Keratinocyte (primary cell): ENCODE measurements at regions not wholly inside any gene's neighbourhood (a gene's known extent, or its start where the extent isn't known, plus 50 kb on each side); places are given as distances from the start of the nearest gene placed in this dataset.

Source experiments
- DNase-seq: peaks from one replicate; pipeline ENCODE4 v3.0.0-alpha.2; 2011; ENCODE audit warnings: low read depth, missing footprints, low spot score
- FAIRE-seq: peaks from 2 replicates; lab custom pipeline; 2011; peaks lifted over from hg19 to GRCh38; lab: Jason Lieb, UNC
- H2AFZ ChIP-seq: 2 replicates; pipeline ENCODE4 v1.6.0; 2012; ENCODE audit warnings: low read length, control low read depth, inconsistent platforms; ENCODE audit not compliant: control insufficient read depth
- H3K27ac ChIP-seq: 2 replicates; pipeline ENCODE4 v1.5.1; 2011; ENCODE audit warnings: low read length; ENCODE audit not compliant: control insufficient read depth, insufficient read depth
- H3K27me3 ChIP-seq: 3 replicates; pipeline ENCODE4 v1.6.0; 2011; ENCODE audit warnings: low read length; ENCODE audit not compliant: control insufficient read depth, insufficient read depth; ENCODE audit errors: extremely low read depth
- H3K36me3 ChIP-seq, 2 experiments: 2 replicates in 1 of 2; 3 replicates in 1 of 2; pipeline ENCODE4 v1.5.1; 2011; ENCODE audit warnings: low read length in 2 of 2, mild to moderate bottlenecking in 1 of 2; ENCODE audit not compliant: control insufficient read depth in 2 of 2, insufficient read depth in 2 of 2; ENCODE audit errors: extremely low read depth in 1 of 2
- H3K4me1 ChIP-seq: 3 replicates; pipeline ENCODE4 v1.5.1; 2011; ENCODE audit warnings: low read length; ENCODE audit not compliant: control insufficient read depth, insufficient read depth; ENCODE audit errors: extremely low read depth
- H3K4me2 ChIP-seq: 3 replicates; pipeline ENCODE4 v1.6.0; 2011; ENCODE audit warnings: low read depth, low read length; ENCODE audit not compliant: control insufficient read depth, insufficient read depth; ENCODE audit errors: extremely low read depth
- H3K4me3 ChIP-seq, 3 experiments: fragments of 200-600 bp in 1 of 3; sonication (generic) in 1 of 3; 2 replicates in 2 of 3; 3 replicates in 1 of 3; pipeline ENCODE4 v1.5.1; 2011 to 2016; ENCODE audit warnings: low read length in 3 of 3, mild to moderate bottlenecking in 3 of 3, control low read depth in 2 of 3, inconsistent platforms in 1 of 3, low read depth in 1 of 3, mixed read lengths in 1 of 3, mixed run types in 1 of 3, moderate library complexity in 1 of 3; ENCODE audit not compliant: control insufficient read depth in 2 of 3, insufficient read depth in 2 of 3; ENCODE audit errors: extremely low read depth in 1 of 3
- H3K79me2 ChIP-seq: 2 replicates; pipeline ENCODE4 v1.6.0; 2012; ENCODE audit warnings: low read length; ENCODE audit not compliant: control insufficient read depth, insufficient read depth
- H3K9ac ChIP-seq: 3 replicates; pipeline ENCODE4 v1.6.0; 2011; ENCODE audit warnings: low read length; ENCODE audit not compliant: control insufficient read depth, insufficient read depth; ENCODE audit errors: extremely low read depth
- H3K9me1 ChIP-seq: 3 replicates; pipeline ENCODE4 v1.6.0; 2011; ENCODE audit warnings: low read length; ENCODE audit not compliant: control insufficient read depth, insufficient read depth; ENCODE audit errors: extremely low read depth
- H3K9me3 ChIP-seq: 2 replicates; pipeline ENCODE4 v1.5.1; 2012; ENCODE audit warnings: low read depth, low read length; ENCODE audit not compliant: control insufficient read depth
- H4K20me1 ChIP-seq: 3 replicates; pipeline ENCODE4 v1.6.0; 2011; ENCODE audit warnings: low read length; ENCODE audit not compliant: control insufficient read depth, insufficient read depth; ENCODE audit errors: extremely low read depth
- EZH2 ChIP-seq: IDR thresholded peaks from one replicate; pipeline ENCODE4 v1.6.1; 2012; ENCODE audit warnings: inconsistent platforms, mild to moderate bottlenecking, low read length, moderate library complexity
- dilution Hi-C: fragments of 300-500 bp; cut with MboI; formaldehyde crosslinking; loops from one replicate; pipeline ENCODE4 v1.7.0; 2020; ENCODE audit warnings: low sequenced_read_pairs; ENCODE audit not compliant: extremely low pct_ligation_motif_present
- TF ChIP-seq, protein P1 (sequence below), 3 experiments: IDR thresholded peaks in 1 of 3; conservative IDR thresholded peaks in 1 of 3; optimal IDR thresholded peaks in 1 of 3; 2 replicates in 2 of 3; 3 replicates in 1 of 3; pipeline versions ENCODE3 to v1.5.1; 2011; ENCODE audit warnings: low read length in 3 of 3, mild to moderate bottlenecking in 3 of 3, moderate library complexity in 2 of 3, control low read depth in 1 of 3, inconsistent platforms in 1 of 3; ENCODE audit not compliant: insufficient read depth in 2 of 3; ENCODE audit errors: extremely low read depth in 1 of 3

DNA sequence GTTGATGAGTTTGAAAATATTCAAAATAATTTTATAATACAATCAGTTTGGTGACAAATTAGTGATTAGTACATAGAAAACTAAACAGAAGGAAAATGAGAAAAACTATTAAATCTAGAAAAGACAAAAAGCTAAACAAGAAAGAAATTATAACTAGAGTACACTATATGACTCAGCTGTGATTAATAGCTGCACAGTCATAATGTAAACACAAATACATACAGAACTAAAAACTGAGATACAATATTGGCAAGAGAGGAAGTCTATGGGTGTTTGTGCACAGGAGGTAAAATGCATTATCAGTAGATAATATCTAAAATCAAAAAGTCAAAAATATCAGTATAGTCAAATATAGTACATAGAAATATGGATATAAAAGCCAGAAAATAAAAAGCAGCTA lies 80.7 kb upstream of the PCSK6 start:
- peaks cover 5% of the 10 kb centered on the region for H3K27me3 ChIP-seq
- no peaks in the 10 kb centered on the region for H3K9me1 ChIP-seq
- no peaks in the 10 kb centered on the region for H3K79me2 ChIP-seq
- H3K4me1 ChIP-seq = peaks cover 17% of the 10 kb centered on the region
- H3K9me3 ChIP-seq = no peaks in the 10 kb centered on the region
- DNase-seq = no peak
- dilution Hi-C loops = no loop called here
- no peak overlapping the region for H3K27ac ChIP-seq
- no peak overlapping the region for H2AFZ ChIP-seq
- H3K4me2 ChIP-seq = no peak overlapping the region
- no peaks in the 10 kb centered on the region for H3K36me3 ChIP-seq
- H3K4me3 ChIP-seq = no peak overlapping the region
- TF ChIP-seq, protein P1, sequence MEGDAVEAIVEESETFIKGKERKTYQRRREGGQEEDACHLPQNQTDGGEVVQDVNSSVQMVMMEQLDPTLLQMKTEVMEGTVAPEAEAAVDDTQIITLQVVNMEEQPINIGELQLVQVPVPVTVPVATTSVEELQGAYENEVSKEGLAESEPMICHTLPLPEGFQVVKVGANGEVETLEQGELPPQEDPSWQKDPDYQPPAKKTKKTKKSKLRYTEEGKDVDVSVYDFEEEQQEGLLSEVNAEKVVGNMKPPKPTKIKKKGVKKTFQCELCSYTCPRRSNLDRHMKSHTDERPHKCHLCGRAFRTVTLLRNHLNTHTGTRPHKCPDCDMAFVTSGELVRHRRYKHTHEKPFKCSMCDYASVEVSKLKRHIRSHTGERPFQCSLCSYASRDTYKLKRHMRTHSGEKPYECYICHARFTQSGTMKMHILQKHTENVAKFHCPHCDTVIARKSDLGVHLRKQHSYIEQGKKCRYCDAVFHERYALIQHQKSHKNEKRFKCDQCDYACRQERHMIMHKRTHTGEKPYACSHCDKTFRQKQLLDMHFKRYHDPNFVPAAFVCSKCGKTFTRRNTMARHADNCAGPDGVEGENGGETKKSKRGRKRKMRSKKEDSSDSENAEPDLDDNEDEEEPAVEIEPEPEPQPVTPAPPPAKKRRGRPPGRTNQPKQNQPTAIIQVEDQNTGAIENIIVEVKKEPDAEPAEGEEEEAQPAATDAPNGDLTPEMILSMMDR (optimal IDR thresholded peaks at IDR 0.05 in 1 of 3, IDR thresholded peaks at IDR 0.05 in 1 of 3, conservative IDR thresholded peaks at IDR 0.05 in 1 of 3; ENCODE audit: extremely low read depth in 1 of 3, insufficient read depth in 2 of 3, low read length in 3 of 3) = no peak
- TF ChIP-seq EZH2 = no peak
- FAIRE-seq = no peak
- no peaks in the 10 kb centered on the region for H4K20me1 ChIP-seq
- H3K9ac ChIP-seq = no peak overlapping the region

DNA sequence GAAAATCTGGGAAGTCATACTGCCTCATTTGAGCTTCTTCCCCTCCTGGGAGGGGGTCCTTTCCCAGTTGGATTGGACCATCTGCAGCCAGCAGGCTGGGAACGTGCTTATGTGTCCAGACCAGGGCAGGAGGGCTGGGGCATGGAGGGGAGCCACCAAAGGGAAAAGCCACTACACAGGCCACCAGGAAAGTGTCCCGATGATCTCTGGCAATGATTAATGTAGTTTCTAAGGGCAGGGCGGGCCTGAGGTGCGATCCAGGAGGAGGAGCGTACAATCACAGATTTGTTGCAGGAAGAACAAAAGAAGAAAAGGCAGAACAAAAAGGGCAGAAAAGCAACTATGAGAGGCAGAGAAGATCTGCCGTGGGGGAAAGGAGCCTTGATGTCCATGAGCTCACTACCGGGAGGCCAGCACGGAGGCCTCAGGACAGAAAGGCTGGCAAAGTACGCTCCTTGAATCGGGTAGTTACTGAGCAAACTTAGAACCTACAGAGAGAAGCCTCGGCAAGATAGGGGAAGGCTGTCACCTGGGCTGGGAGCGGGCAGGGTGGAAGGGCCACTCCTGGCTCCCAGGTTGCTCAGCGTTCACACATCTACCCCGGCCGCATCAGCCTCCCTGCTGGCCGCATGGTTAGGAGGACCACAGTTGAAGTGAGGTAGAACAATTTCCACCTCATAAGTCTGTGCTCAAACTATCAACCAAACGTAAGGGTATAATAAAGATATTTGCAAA lies 79.5 kb upstream of the PCSK6 start:
- TF ChIP-seq EZH2 = no peak
- TF ChIP-seq, protein P1 (optimal IDR thresholded peaks at IDR 0.05 in 1 of 3, IDR thresholded peaks at IDR 0.05 in 1 of 3, conservative IDR thresholded peaks at IDR 0.05 in 1 of 3; ENCODE audit: extremely low read depth in 1 of 3, insufficient read depth in 2 of 3, low read length in 3 of 3) = no peak

More for the DNA sequence above, 79.5 kb upstream of the PCSK6 start:
- Histone ChIP-seq H3K27ac (no peak overlapping the region), H3K4me1 (peaks cover 5% of the 10 kb centered on the region), H3K79me2 (no peaks in the 10 kb centered on the region), H3K9me1 (no peaks in the 10 kb centered on the region), H3K27me3 (peaks cover 5% of the 10 kb centered on the region), H3K4me2 (no peak overlapping the region), H2AFZ (no peak overlapping the region), H3K9me3 (no peaks in the 10 kb centered on the region), H3K4me3 (no peak overlapping the region), H4K20me1 (no peaks in the 10 kb centered on the region), H3K36me3 (no peaks in the 10 kb centered on the region), H3K9ac (no peak overlapping the region)
- FAIRE-seq (no peak), DNase-seq (no peak)
- dilution Hi-C loops = no loop called here
